ENCODE measurements at regions not wholly inside any gene's neighbourhood (a gene's known extent, or its start where the extent isn't known, plus 50 kb on each side); places are given as distances from the start of the nearest gene placed in this dataset.

GRCh38 chr3:59430341-59430740, 380.5 kb upstream of the CFAP20DC start:
- no peak for TF ChIP-seq POLR2AphosphoS5 (IDR thresholded peaks at IDR 0.05; ENCODE audit: low read depth, low read length)
- TF ChIP-seq POLR2A (IDR thresholded peaks at IDR 0.05; ENCODE audit: low read depth, low read length), result no peak

Data from GM12892 (cell line).